HG03469 (cell line): ENCODE measurements at regions not wholly inside any gene's neighbourhood (a gene's known extent, or its start where the extent isn't known, plus 50 kb on each side); places are given as distances from the start of the nearest gene placed in this dataset.

ENCODE experiments used
- ATAC-seq: cut with Tn5 transposase; IDR thresholded peaks from one replicate; pipeline ENCODE4 v1.9.1; 2021; ENCODE audit warnings: mild to moderate bottlenecking, moderate library complexity, moderate number of reproducible peaks; ENCODE audit not compliant: unreplicated experiment

DNA sequence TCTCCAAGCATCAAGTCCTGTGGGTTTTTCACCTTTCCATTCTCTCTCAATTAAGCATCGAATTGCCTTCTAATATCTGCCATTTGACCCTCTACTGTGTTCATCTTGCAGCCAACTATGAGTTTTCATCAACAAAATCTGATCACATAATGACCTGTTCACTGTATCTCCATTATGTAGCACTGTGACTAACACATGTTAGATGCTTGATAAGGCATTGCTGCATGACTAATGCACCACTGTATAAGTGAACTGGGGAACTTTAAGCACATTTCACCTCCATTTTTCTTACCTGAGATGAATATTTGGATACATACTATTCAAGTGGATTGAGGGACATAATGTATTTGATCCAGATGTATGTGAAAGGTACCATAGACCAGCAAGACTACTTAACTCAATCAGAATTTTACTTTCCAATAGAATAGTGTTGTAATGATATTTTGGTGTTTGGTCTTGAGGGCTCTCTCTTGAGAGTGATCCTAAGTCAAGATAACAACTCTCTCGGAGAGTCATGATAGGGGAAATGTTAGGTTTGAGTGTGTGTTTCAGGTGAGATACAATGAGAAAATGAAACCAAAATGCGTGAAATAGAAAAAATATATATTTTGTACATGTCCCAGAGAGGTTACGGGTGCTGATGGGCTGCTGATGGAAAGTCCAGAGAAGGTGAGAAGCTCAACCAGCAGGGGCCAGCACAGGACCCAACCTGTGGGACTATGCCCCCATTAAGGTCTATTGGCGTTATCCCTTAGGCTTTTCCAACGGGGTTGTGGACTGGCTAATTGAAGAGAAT lies 60.2 kb upstream of the HS3ST1 start:
- ATAC-seq, result no peak

DNA sequence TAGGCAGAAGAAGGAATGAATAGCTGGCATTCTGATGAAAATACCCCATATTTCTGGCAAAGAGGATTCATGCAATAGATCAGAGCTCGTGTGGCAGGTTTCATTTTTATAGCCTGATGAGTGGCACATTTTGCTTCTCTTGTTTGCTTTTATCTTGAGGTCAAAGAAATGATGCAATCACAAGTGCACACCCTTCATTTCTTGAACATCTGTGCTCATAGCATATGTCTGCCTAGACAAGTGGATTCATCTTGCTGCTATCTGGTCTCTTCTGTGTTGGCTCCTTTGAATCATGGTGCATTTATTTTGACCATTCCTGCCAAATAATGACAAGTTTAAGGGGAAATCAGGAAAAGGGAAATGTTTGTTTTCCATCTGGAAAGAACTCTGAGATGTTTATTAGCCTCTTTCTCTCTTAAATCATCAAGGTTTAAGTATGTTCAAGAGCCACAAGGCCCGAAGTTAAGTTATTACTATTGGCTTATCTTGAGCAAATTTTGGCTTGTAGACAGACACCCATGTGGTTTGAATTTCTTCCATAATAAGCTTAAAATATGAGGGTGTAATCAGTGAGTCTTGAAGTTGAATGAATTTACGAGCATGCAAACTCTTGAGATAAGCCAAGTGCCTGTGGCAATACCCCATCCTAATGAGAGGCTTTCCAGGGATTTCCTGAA lies 59.3 kb upstream of the HS3ST1 start:
- ATAC-seq, result no peak

DNA sequence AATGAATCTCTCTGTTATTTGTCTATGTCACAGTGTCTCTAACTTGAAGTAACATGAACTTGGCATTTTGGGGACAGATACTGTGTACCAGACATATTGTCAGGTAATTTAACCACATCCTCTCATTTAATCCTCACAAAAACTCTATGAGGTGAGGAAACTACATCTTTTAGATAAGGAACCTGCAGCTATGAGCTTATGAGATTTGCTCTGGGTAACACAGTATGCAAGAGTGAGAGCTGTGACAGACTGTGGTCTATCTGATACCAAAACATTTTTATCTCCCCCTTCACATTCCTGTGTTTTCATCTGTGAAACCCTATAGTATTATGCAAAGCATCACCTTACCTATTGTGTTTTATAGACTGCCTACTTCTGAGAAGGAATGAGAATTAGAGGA lies 58.4 kb upstream of the HS3ST1 start:
- ATAC-seq, result no peak

DNA sequence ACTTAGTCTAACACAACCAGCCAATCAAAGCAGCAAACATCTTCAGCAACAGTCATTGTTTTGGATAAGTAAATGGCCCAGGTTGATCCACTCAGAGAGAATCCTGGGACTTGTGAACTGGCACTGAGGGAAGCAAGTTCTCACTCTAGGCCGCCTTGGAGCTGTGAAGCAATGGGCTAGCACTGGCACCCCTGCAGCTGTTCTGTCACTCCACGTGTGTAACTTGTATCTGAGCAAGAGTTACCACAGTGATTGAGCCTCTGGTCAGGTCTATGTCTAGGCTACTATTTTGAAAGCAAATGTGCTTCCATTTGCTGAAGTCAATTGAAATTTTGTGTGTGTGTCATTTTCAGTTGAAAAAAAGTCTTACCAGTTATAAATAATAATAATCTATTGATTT lies 57.2 kb upstream of the HS3ST1 start:
- no peak for ATAC-seq

DNA sequence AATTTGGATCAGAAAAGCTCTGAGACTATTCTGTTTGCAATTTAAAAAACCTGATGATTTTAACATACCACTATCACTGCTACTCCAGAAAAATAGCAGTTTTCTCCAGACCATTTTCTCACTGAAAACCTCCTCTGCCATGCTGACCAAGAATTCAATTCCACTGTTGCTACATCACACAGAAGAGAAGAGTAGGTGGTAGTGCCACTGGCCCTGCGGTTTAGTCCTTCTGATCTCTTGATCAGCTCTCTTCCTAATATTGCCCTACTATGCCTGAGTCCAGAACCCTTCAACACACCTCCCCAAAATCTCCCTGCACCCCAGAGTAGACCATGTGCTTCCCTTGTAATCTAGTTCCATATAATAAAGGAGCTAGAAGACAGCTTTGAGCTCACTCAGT lies 55.8 kb upstream of the HS3ST1 start:
- no peak for ATAC-seq

DNA sequence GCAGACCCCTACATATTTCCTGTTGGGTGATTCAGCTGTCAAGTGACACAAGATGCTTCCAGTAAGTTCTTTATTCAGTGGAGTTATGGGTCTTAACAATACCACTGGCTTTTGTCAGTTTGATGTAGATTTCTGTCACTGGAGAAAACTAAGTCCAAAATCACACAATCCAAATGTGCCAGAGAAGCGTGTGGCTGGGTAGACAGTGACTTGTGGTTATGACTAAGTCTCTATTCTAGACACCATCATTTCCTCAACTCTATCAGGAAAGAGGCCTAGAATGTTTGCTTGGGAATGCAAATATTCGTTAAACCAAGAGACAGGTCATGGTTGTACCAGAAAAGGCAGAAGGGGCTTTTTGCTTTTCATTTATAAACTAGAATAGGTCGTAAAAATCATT lies 54.4 kb upstream of the HS3ST1 start:
- no peak for ATAC-seq

DNA sequence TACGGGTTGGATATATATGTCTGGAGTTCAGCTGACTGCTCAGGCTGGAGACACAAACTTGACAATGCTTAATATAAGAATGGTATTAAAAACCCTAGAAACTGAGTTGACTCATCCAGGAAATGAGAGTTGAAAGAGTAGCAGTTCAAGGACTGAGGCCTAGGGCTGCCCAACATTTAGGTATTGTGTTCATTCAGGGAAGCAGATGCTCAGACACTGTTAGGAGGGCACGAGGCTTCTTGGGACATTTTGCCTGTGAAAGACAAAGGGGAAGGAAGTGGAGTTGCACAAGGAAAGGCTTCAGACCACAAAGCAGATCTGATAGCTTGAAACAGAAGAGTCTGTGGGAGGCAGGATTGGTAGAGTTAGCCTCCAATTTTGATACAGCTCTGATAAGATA lies 52.0 kb upstream of the HS3ST1 start:
- peak; percentile 77 for ATAC-seq
